HepG2 (cell line): ENCODE measurements at regions not wholly inside any gene's neighbourhood (a gene's known extent, or its start where the extent isn't known, plus 50 kb on each side); places are given as distances from the start of the nearest gene placed in this dataset.

ENCODE experiments used
- ATAC-seq: fragments of 200-7000 bp; cut with Tn5 transposase; 3 replicates; pipeline ENCODE4 v1.9.1; 2020; ENCODE audit warnings: mild to moderate bottlenecking, moderate library complexity
- BruUV-seq: library from RNA; stranded (reverse); fragments of 400-500 nt; replicated peaks from 2 replicates; lab custom pipeline; 2021; lab: Mats Ljungman, UMichigan
- CTCF ChIA-PET: fragments of 300-600 bp; formaldehyde crosslinking; extraction: SDS; loops from one replicate; lab custom pipeline; 2021; ENCODE audit warnings: low total read pairs, inconsistent platforms, low intra/inter-chr PET ratio; lab: Yijun Ruan, JAX
- POLR2A ChIA-PET: fragments of 350-600 bp; sonication (Branson Sonifier 250); formaldehyde crosslinking; loops from one replicate; lab custom pipeline; 2020; ENCODE audit warnings: antibody characterized with exemption, inconsistent platforms; lab: Yijun Ruan, JAX
- DNase-seq: peaks from one replicate; pipeline ENCODE4 v3.0.0-alpha.2; 2015; ENCODE audit warnings: low spot score
- FAIRE-seq: peaks from 3 replicates; lab custom pipeline; 2011; peaks lifted over from hg19 to GRCh38; lab: Jason Lieb, UNC
- H2AFZ ChIP-seq: one replicate; pipeline ENCODE4 v1.6.1; 2011; ENCODE audit warnings: low read length, inconsistent platforms
- H3K27ac ChIP-seq: fragments of 300-600 bp; 3 replicates; pipeline ENCODE4 v1.8.0; 2011; ENCODE audit warnings: mixed run types, mild to moderate bottlenecking, mixed read lengths, low read length, inconsistent platforms; ENCODE audit not compliant: insufficient read depth; ENCODE audit errors: extremely low read length
- H3K27me3 ChIP-seq, 2 experiments: fragments of 200-600 bp in 1 of 2; 2 replicates in 1 of 2; 3 replicates in 1 of 2; pipeline versions ENCODE4 v1.6.0 to v1.8.0; 2011; ENCODE audit warnings: low read length in 2 of 2, mild to moderate bottlenecking in 2 of 2, moderate library complexity in 2 of 2, inconsistent platforms in 1 of 2; ENCODE audit not compliant: insufficient read depth in 2 of 2, control insufficient read depth in 1 of 2
- H3K36me3 ChIP-seq, 2 experiments: fragments of 200-600 bp in 1 of 2; replicated peaks in 1 of 2; 2 replicates in 1 of 2; 3 replicates in 1 of 2; pipeline versions ENCODE4 v1.5.1 to v1.8.0; 2011; ENCODE audit warnings: low read length in 2 of 2, inconsistent platforms in 1 of 2; ENCODE audit not compliant: insufficient read depth in 2 of 2, control insufficient read depth in 1 of 2
- H3K4me1 ChIP-seq: 2 replicates; pipeline ENCODE4 v1.5.1; 2012; ENCODE audit warnings: low read length, inconsistent platforms; ENCODE audit not compliant: insufficient read depth
- H3K4me2 ChIP-seq: 2 replicates; pipeline ENCODE4 v1.6.0; 2011; ENCODE audit warnings: low read depth, low read length, inconsistent platforms
- H3K4me3 ChIP-seq, 3 experiments: fragments of 200-600 bp in 1 of 3; sonication (generic), shearing (Covaris generic) in 1 of 3; replicated peaks in 1 of 3; 2 replicates each; pipeline ENCODE4 v1.5.1; 2011 to 2016; ENCODE audit warnings: low read length in 3 of 3, inconsistent platforms in 2 of 3, low read depth in 2 of 3, mild to moderate bottlenecking in 2 of 3, control low read depth in 1 of 3, mixed read lengths in 1 of 3; ENCODE audit not compliant: insufficient read depth in 1 of 3
- H3K79me2 ChIP-seq: one replicate; pipeline ENCODE4 v1.6.1; 2011; ENCODE audit warnings: low read length, inconsistent platforms; ENCODE audit not compliant: insufficient read depth
- H3K9ac ChIP-seq: 2 replicates; pipeline ENCODE4 v1.6.0; 2011; ENCODE audit warnings: mild to moderate bottlenecking, low read depth, low read length, inconsistent platforms; ENCODE audit not compliant: insufficient read depth
- H3K9me3 ChIP-seq: 2 replicates; pipeline ENCODE4 v1.5.1; 2012; ENCODE audit warnings: mild to moderate bottlenecking, low read length
- H4K20me1 ChIP-seq: 2 replicates; pipeline ENCODE4 v1.6.0; 2011; ENCODE audit warnings: inconsistent platforms, mild to moderate bottlenecking, low read length, moderate library complexity; ENCODE audit not compliant: insufficient read depth
- CENPX ChIP-seq: sonication (generic); formaldehyde crosslinking; IDR thresholded peaks from 2 replicates; pipeline ENCODE4 v1.9.0; 2021; ENCODE audit warnings: mild to moderate bottlenecking, missing genetic modification reagents, moderate library complexity
- CREB1 ChIP-seq, 2 experiments: fragments of 450-650 bp in 1 of 2; IDR thresholded peaks; 2 replicates each; pipeline ENCODE4 v1.6.1; 2016 to 2017; ENCODE audit warnings: control low read depth in 1 of 2, mild to moderate bottlenecking in 1 of 2, missing compliant biosample characterization in 1 of 2, missing genetic modification characterization in 1 of 2
- FOXJ3 ChIP-seq: sonication (generic); formaldehyde crosslinking; IDR thresholded peaks from 2 replicates; pipeline ENCODE4 v1.4.0; 2020; ENCODE audit warnings: missing genetic modification reagents, mild to moderate bottlenecking, borderline replicate concordance
- NONO ChIP-seq, 2 experiments: fragments of 450-650 bp in 1 of 2; sonication (generic) in 1 of 2; formaldehyde crosslinking in 1 of 2; IDR thresholded peaks in 1 of 2; conservative IDR thresholded peaks in 1 of 2; 2 replicates each; pipeline versions ENCODE4 v1.6.1 to v1.8.0; 2017 to 2022; ENCODE audit warnings: mild to moderate bottlenecking in 1 of 2, missing genetic modification reagents in 1 of 2, moderate library complexity in 1 of 2
- RFX1 ChIP-seq: fragments of 450-650 bp; IDR thresholded peaks from 2 replicates; pipeline ENCODE4 v1.6.1; 2017
- WGBS: methylation state at CpG from one replicate; pipeline ENCODE4 v1.1.6; 2017; ENCODE audit warnings: low lambda C conversion rate; 5-methylcytosine and 5-hydroxymethylcytosine counted together
- in situ Hi-C: cut with HindIII; loops from 2 replicates; pipeline ENCODE4 v1.10.0; 2017; ENCODE audit warnings: low pct_unique_long_range_greater_than_20kb; ENCODE audit not compliant: extremely low pct_ligation_motif_present
- intact Hi-C: fragments of 100-400 bp; cut with micrococcal nuclease; formaldehyde crosslinking; loops from one replicate; pipeline ENCODE4 v1.10.0; 2022; ENCODE audit not compliant: unreplicated experiment
- TF ChIP-seq, protein P1 (sequence below): sonication (generic); formaldehyde crosslinking; IDR thresholded peaks from 2 replicates; pipeline ENCODE4 v1.9.0; 2021; ENCODE audit warnings: missing genetic modification reagents, mild to moderate bottlenecking, borderline replicate concordance
- TF ChIP-seq, protein P2 (sequence below): IDR thresholded peaks from 2 replicates; pipeline ENCODE4 v1.6.1; 2018; ENCODE audit warnings: missing genetic modification reagents
- TF ChIP-seq, protein P3 (sequence below): sonication (generic); formaldehyde crosslinking; IDR thresholded peaks from 2 replicates; pipeline ENCODE4 v1.8.1; 2023; ENCODE audit warnings: mild to moderate bottlenecking, inconsistent platforms, moderate library complexity, missing genetic modification reagents, borderline replicate concordance
- TF ChIP-seq, protein P4 (sequence below): sonication (generic); formaldehyde crosslinking; conservative IDR thresholded peaks from 2 replicates; pipeline ENCODE4 v1.8.1; 2023; ENCODE audit warnings: missing genetic modification reagents
- TF ChIP-seq, protein P5 (sequence below): sonication (generic); formaldehyde crosslinking; IDR thresholded peaks from 2 replicates; pipeline ENCODE4 v1.4.0; 2020; ENCODE audit warnings: mild to moderate bottlenecking, missing genetic modification reagents

DNA sequence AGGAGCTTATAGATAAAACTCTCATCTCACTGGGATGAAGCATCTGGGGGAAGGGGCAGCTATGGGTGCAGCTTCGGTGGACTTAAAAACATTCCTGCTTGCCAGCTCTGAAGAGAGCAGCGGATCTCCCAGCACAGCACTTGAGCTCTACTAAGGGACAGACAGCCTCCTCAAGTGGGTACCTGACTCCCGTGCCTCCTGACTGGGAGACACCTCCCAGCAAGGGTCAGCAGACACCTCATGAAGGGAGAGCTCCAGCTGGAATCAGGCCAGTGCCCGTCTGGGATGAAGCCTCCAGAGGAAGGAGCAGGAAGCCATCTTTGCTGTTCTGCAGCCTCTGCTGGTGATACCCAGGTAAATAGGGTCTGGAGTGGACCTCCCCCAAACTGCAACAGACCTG, 345.2 kb upstream of the SYT1 start:
- ChIA-PET POLR2A (no interaction called here), CTCF (no interaction called here)
- H3K27ac ChIP-seq, result no peak overlapping the region
- TF ChIP-seq, protein P1, sequence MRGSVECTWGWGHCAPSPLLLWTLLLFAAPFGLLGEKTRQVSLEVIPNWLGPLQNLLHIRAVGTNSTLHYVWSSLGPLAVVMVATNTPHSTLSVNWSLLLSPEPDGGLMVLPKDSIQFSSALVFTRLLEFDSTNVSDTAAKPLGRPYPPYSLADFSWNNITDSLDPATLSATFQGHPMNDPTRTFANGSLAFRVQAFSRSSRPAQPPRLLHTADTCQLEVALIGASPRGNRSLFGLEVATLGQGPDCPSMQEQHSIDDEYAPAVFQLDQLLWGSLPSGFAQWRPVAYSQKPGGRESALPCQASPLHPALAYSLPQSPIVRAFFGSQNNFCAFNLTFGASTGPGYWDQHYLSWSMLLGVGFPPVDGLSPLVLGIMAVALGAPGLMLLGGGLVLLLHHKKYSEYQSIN (CRISPR knock-in tag), result no peak
- no peak for TF ChIP-seq RFX1
- no peak for TF ChIP-seq CREB1 (IDR thresholded peaks at IDR 0.05)
- no peak for TF ChIP-seq CREB1 (CRISPR knock-in tag; IDR thresholded peaks at IDR 0.05)
- TF ChIP-seq, protein P2, sequence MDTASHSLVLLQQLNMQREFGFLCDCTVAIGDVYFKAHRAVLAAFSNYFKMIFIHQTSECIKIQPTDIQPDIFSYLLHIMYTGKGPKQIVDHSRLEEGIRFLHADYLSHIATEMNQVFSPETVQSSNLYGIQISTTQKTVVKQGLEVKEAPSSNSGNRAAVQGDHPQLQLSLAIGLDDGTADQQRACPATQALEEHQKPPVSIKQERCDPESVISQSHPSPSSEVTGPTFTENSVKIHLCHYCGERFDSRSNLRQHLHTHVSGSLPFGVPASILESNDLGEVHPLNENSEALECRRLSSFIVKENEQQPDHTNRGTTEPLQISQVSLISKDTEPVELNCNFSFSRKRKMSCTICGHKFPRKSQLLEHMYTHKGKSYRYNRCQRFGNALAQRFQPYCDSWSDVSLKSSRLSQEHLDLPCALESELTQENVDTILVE (CRISPR knock-in tag), result no peak
- TF ChIP-seq, all 625 proteins: peak for 0
- ATAC-seq (no peak), FAIRE-seq (no peak), DNase-seq (no peak)
- Histone ChIP-seq H4K20me1 (no peaks in the 10 kb centered on the region), H3K4me1 (no peaks in the 10 kb centered on the region), H3K4me3 (no peak overlapping the region), H3K9me3 (no peaks in the 10 kb centered on the region), H3K79me2 (no peaks in the 10 kb centered on the region), H3K9ac (no peak overlapping the region), H2AFZ (no peak overlapping the region), H3K36me3 (no peaks in the 10 kb centered on the region), H3K27me3 (no peaks in the 10 kb centered on the region), H3K4me2 (no peak overlapping the region)
- intact Hi-C loops, result no loop called here
- BruUV-seq, result no TSS peak
- 40% methylated on average over 2 of the region's 4 CpGs for WGBS
- in situ Hi-C loops, result no loop called here

DNA sequence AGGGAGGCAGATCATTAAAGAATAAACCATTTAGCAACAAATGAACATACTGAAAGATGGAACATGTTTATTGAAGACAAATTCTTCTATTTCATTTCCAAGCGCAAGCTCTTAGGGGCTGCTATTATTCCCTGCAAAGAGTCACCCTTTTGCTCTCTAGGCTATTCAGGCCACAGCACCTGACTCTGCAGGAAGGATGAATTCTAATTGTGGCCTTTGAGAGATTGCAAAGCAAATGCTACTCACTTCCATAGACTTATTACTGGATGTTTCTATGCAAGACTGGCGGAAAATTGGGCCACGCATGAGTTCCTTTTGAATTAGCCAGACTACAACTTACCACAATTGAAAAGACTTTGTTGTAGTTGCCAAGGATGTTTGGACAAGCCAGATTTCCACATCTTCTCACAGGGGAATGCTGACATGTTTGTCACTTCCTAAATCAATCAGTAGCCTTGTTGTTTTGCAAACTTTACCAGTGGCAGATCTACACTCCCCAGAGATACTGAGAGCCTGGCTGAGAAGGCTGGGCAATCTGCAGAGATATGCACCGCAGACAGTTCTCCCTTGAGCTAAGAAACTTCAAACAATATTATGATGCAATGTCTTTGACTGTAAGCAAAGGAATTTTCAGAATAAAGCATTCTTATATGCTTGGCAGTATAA, 334.3 kb upstream of the SYT1 start:
- H3K79me2 ChIP-seq, result no peaks in the 10 kb centered on the region
- no peak for ATAC-seq
- no peaks in the 10 kb centered on the region for H3K9me3 ChIP-seq
- H3K4me3 ChIP-seq, result no peak overlapping the region
- no peaks in the 10 kb centered on the region for H3K36me3 ChIP-seq
- CTCF ChIA-PET, result no interaction called here
- POLR2A ChIA-PET, result no interaction called here
- intact Hi-C loops, result no loop called here
- H4K20me1 ChIP-seq, result no peaks in the 10 kb centered on the region
- H3K9ac ChIP-seq, result no peak overlapping the region
- DNase-seq, result no peak
- FAIRE-seq, result no peak
- no peaks in the 10 kb centered on the region for H3K4me1 ChIP-seq
- no peak overlapping the region for H2AFZ ChIP-seq
- no peak overlapping the region for H3K4me2 ChIP-seq
- WGBS, result 28% methylated on average over 4 of the region's 4 CpGs
- H3K27me3 ChIP-seq, result no peaks in the 10 kb centered on the region
- in situ Hi-C loops, result no loop called here
- no TSS peak for BruUV-seq
- H3K27ac ChIP-seq, result no peak overlapping the region
- TF ChIP-seq, protein P3, sequence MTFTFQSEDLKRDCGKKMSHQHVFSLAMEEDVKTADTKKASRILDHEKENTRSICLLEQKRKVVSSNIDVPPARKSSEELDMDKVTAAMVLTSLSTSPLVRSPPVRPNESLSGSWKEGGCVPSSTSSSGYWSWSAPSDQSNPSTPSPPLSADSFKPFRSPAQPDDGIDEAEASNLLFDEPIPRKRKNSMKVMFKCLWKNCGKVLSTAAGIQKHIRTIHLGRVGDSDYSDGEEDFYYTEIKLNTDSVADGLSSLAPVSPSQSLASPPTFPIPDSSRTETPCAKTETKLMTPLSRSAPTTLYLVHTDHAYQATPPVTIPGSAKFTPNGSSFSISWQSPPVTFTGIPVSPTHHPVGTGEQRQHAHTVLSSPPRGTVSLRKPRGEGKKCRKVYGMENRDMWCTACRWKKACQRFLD (CRISPR knock-in tag), result no peak
- TF ChIP-seq NONO (IDR thresholded peaks at IDR 0.05), result no peak
- no peak for TF ChIP-seq NONO (CRISPR knock-in tag; conservative IDR thresholded peaks at IDR 0.05)
- no peak for TF ChIP-seq FOXJ3 (CRISPR knock-in tag)
- TF ChIP-seq, protein P4, sequence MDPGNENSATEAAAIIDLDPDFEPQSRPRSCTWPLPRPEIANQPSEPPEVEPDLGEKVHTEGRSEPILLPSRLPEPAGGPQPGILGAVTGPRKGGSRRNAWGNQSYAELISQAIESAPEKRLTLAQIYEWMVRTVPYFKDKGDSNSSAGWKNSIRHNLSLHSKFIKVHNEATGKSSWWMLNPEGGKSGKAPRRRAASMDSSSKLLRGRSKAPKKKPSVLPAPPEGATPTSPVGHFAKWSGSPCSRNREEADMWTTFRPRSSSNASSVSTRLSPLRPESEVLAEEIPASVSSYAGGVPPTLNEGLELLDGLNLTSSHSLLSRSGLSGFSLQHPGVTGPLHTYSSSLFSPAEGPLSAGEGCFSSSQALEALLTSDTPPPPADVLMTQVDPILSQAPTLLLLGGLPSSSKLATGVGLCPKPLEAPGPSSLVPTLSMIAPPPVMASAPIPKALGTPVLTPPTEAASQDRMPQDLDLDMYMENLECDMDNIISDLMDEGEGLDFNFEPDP, result no peak
- TF ChIP-seq, protein P5, sequence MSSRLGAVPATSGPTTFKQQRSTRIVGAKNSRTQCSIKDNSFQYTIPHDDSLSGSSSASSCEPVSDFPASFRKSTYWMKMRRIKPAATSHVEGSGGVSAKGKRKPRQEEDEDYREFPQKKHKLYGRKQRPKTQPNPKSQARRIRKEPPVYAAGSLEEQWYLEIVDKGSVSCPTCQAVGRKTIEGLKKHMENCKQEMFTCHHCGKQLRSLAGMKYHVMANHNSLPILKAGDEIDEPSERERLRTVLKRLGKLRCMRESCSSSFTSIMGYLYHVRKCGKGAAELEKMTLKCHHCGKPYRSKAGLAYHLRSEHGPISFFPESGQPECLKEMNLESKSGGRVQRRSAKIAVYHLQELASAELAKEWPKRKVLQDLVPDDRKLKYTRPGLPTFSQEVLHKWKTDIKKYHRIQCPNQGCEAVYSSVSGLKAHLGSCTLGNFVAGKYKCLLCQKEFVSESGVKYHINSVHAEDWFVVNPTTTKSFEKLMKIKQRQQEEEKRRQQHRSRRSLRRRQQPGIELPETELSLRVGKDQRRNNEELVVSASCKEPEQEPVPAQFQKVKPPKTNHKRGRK, result no peak
- no peak for TF ChIP-seq CENPX (CRISPR knock-in tag)
